HEK293 (cell line): ENCODE measurements at regions not wholly inside any gene's neighbourhood (a gene's known extent, or its start where the extent isn't known, plus 50 kb on each side); places are given as distances from the start of the nearest gene placed in this dataset.

ENCODE experiments used
- CTCF ChIA-PET: fragments of 350-600 bp; formaldehyde crosslinking; extraction: SDS; loops from one replicate; lab custom pipeline; 2021; ENCODE audit warnings: antibody characterized with exemption; lab: Yijun Ruan, JAX
- POLR2A ChIA-PET: fragments of 300-600 bp; formaldehyde crosslinking; extraction: SDS; loops from one replicate; lab custom pipeline; 2020; ENCODE audit warnings: antibody characterized with exemption, inconsistent platforms; lab: Yijun Ruan, JAX
- H3K27ac ChIP-seq: fragments of 200-500 bp; sonication (Bioruptor generic); 2 replicates; pipeline ENCODE4 v1.5.1; 2014; ENCODE audit warnings: low read depth, low read length, control low read depth, inconsistent platforms; ENCODE audit errors: extremely low read depth
- H3K36me3 ChIP-seq, 2 experiments: fragments of 200-500 bp in 1 of 2; sonication (Bioruptor generic) in 1 of 2; 1 replicate in 1 of 2; 2 replicates in 1 of 2; pipeline ENCODE4 v1.5.1; 2014 to 2017; ENCODE audit warnings: inconsistent platforms in 2 of 2, low read length in 2 of 2; ENCODE audit not compliant: control insufficient read depth in 2 of 2, insufficient read depth in 1 of 2
- H3K4me1 ChIP-seq: fragments of 200-500 bp; sonication (Bioruptor generic); 2 replicates; pipeline ENCODE4 v1.5.1; 2014; ENCODE audit warnings: mild to moderate bottlenecking, low read length, inconsistent platforms; ENCODE audit not compliant: control insufficient read depth, insufficient read depth
- H3K4me3 ChIP-seq: 2 replicates; pipeline ENCODE4 v1.5.1; 2011; ENCODE audit warnings: low read depth, mild to moderate bottlenecking, control low read depth, low read length, moderate library complexity
- H3K9me3 ChIP-seq: fragments of 200-500 bp; sonication (Bioruptor generic); 2 replicates; pipeline ENCODE4 v1.5.1; 2014; ENCODE audit warnings: low read depth, low read length, inconsistent platforms; ENCODE audit not compliant: control insufficient read depth, insufficient read depth
- BCL11B ChIP-seq: fragments of 450-650 bp; formaldehyde crosslinking; IDR thresholded peaks from 2 replicates; pipeline ENCODE4 v1.5.1; 2016; ENCODE audit warnings: low read depth, missing biosample characterization, missing genetic modification characterization
- GLIS1 ChIP-seq: fragments of 450-650 bp; formaldehyde crosslinking; IDR thresholded peaks from 2 replicates; pipeline ENCODE4 v1.5.1; 2016; ENCODE audit warnings: missing biosample characterization, missing genetic modification characterization
- GLIS2 ChIP-seq: fragments of 450-650 bp; formaldehyde crosslinking; IDR thresholded peaks from 2 replicates; pipeline ENCODE4 v1.5.1; 2016; ENCODE audit warnings: missing biosample characterization, missing genetic modification characterization
- IKZF3 ChIP-seq: fragments of 450-650 bp; IDR thresholded peaks from 2 replicates; pipeline ENCODE4 v1.5.0; 2018; ENCODE audit warnings: missing biosample characterization, mild to moderate bottlenecking, missing genetic modification characterization, moderate library complexity
- INSM2 ChIP-seq: fragments of 450-650 bp; formaldehyde crosslinking; IDR thresholded peaks from 2 replicates; pipeline ENCODE4 v1.5.1; 2016; ENCODE audit warnings: missing biosample characterization, missing genetic modification characterization
- KLF9 ChIP-seq: fragments of 450-650 bp; formaldehyde crosslinking; IDR thresholded peaks from 2 replicates; pipeline ENCODE4 v1.5.1; 2016; ENCODE audit warnings: missing biosample characterization, missing genetic modification characterization, low read depth
- RBAK ChIP-seq: fragments of 450-650 bp; formaldehyde crosslinking; IDR thresholded peaks from 2 replicates; pipeline ENCODE4 v1.5.1; 2016; ENCODE audit warnings: missing biosample characterization, missing genetic modification characterization
- SETDB1 ChIP-seq: IDR thresholded peaks from one replicate; pipeline ENCODE4 v1.6.1; 2017; ENCODE audit warnings: mild to moderate bottlenecking, low read length, moderate library complexity, mixed read lengths; ENCODE audit not compliant: insufficient read length
- ZBTB7A ChIP-seq: fragments of 450-650 bp; formaldehyde crosslinking; IDR thresholded peaks from 2 replicates; pipeline ENCODE4 v1.5.1; 2016; ENCODE audit warnings: low read depth, missing biosample characterization, missing genetic modification characterization
- ZFP37 ChIP-seq: fragments of 450-650 bp; formaldehyde crosslinking; IDR thresholded peaks from 2 replicates; pipeline ENCODE4 v1.5.1; 2016; ENCODE audit warnings: missing biosample characterization, missing genetic modification characterization
- ZNF140 ChIP-seq: fragments of 450-650 bp; formaldehyde crosslinking; IDR thresholded peaks from 2 replicates; pipeline ENCODE4 v1.5.1; 2016; ENCODE audit warnings: missing biosample characterization, missing genetic modification characterization
- ZNF184 ChIP-seq: fragments of 450-650 bp; IDR thresholded peaks from 2 replicates; pipeline ENCODE4 v1.5.1; 2018; ENCODE audit warnings: missing biosample characterization, mild to moderate bottlenecking, missing genetic modification characterization
- ZNF292 ChIP-seq: fragments of 450-650 bp; formaldehyde crosslinking; IDR thresholded peaks from 2 replicates; pipeline ENCODE4 v1.5.1; 2016; ENCODE audit warnings: low read depth, missing biosample characterization, missing genetic modification characterization, borderline replicate concordance
- ZNF433 ChIP-seq: fragments of 450-650 bp; formaldehyde crosslinking; IDR thresholded peaks from 2 replicates; pipeline ENCODE4 v1.5.1; 2016; ENCODE audit warnings: missing biosample characterization, missing genetic modification characterization, low read depth
- ZNF473 ChIP-seq: fragments of 450-650 bp; formaldehyde crosslinking; IDR thresholded peaks from 2 replicates; pipeline ENCODE4 v1.5.1; 2017; ENCODE audit warnings: missing biosample characterization, missing genetic modification characterization
- ZNF488 ChIP-seq: fragments of 450-650 bp; formaldehyde crosslinking; IDR thresholded peaks from 2 replicates; pipeline ENCODE4 v1.5.1; 2016; ENCODE audit warnings: missing biosample characterization, missing genetic modification characterization
- ZNF549 ChIP-seq: fragments of 450-650 bp; IDR thresholded peaks from 2 replicates; pipeline ENCODE4 v1.5.1; 2018; ENCODE audit warnings: missing biosample characterization, missing genetic modification characterization, mild to moderate bottlenecking, inconsistent platforms, moderate library complexity
- ZNF555 ChIP-seq: fragments of 450-650 bp; formaldehyde crosslinking; conservative IDR thresholded peaks from 2 replicates; pipeline ENCODE4 v1.5.1; 2017; ENCODE audit warnings: missing biosample characterization, mild to moderate bottlenecking, missing genetic modification characterization, inconsistent platforms
- ZNF571 ChIP-seq: fragments of 450-650 bp; formaldehyde crosslinking; IDR thresholded peaks from 2 replicates; pipeline ENCODE4 v1.5.0; 2017; ENCODE audit warnings: missing biosample characterization, missing genetic modification characterization
- ZSCAN16 ChIP-seq: fragments of 450-650 bp; formaldehyde crosslinking; IDR thresholded peaks from 2 replicates; pipeline ENCODE4 v1.5.1; 2016; ENCODE audit warnings: missing biosample characterization, missing genetic modification characterization
- ZXDB ChIP-seq: fragments of 450-650 bp; formaldehyde crosslinking; IDR thresholded peaks from 2 replicates; pipeline ENCODE4 v1.5.1; 2016; ENCODE audit warnings: missing biosample characterization, missing genetic modification characterization
- TF ChIP-seq, protein P1 (sequence below): fragments of 450-650 bp; formaldehyde crosslinking; IDR thresholded peaks from 2 replicates; pipeline ENCODE4 v1.5.0; 2017; ENCODE audit warnings: missing biosample characterization, missing genetic modification characterization, borderline replicate concordance
- TF ChIP-seq, protein P2 (sequence below): fragments of 450-650 bp; formaldehyde crosslinking; IDR thresholded peaks from 2 replicates; pipeline ENCODE4 v1.5.1; 2017; ENCODE audit warnings: missing biosample characterization, missing genetic modification characterization

DNA sequence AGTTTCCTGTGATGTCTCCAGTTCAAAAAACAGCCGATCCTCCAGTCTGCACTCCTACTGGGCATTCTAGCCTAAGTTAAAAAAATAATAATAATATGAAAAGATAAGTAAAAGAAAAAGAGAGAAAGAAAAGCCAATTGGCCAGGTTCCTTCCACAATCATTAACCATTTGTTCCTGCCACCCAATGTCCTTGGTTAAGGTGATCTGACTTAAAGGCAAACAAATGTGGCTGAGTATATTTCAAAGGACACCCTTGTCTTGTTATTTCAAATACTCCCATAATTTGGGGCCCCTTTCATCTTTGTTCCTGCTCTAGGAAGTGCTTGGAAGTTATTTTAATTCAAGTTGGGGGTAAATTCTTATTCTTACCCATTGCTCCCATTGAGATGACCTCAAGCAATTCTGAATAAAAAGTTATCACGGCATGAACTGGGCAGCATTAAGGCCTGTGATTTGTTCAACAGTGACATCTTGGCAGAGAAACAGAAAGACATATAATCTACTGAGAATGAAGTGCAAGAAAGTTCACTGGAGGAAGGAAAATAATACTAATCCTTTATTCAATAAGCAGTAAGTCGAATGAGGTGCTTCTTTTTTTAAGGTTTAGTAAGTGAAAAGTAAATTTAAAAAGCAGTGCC lies 1054.5 kb upstream of the FANCL start:
- Histone ChIP-seq H3K36me3 (no peaks in the 10 kb centered on the region), H3K27ac (no peak overlapping the region), H3K9me3 (no peaks in the 10 kb centered on the region), H3K4me3 (no peak overlapping the region), H3K4me1 (peaks cover 3% of the 10 kb centered on the region)
- TF ChIP-seq GLIS2 (no peak), ZNF292 (tag by site-specific recombination) (no peak), KLF9 (no peak), ZNF549 (tag by site-specific recombination) (peak; percentile 70)
- TF ChIP-seq, protein P1, sequence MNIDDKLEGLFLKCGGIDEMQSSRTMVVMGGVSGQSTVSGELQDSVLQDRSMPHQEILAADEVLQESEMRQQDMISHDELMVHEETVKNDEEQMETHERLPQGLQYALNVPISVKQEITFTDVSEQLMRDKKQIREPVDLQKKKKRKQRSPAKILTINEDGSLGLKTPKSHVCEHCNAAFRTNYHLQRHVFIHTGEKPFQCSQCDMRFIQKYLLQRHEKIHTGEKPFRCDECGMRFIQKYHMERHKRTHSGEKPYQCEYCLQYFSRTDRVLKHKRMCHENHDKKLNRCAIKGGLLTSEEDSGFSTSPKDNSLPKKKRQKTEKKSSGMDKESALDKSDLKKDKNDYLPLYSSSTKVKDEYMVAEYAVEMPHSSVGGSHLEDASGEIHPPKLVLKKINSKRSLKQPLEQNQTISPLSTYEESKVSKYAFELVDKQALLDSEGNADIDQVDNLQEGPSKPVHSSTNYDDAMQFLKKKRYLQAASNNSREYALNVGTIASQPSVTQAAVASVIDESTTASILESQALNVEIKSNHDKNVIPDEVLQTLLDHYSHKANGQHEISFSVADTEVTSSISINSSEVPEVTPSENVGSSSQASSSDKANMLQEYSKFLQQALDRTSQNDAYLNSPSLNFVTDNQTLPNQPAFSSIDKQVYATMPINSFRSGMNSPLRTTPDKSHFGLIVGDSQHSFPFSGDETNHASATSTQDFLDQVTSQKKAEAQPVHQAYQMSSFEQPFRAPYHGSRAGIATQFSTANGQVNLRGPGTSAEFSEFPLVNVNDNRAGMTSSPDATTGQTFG (tag by site-specific recombination): no peak
- CTCF ChIA-PET: no interaction called here
- POLR2A ChIA-PET: no interaction called here

DNA sequence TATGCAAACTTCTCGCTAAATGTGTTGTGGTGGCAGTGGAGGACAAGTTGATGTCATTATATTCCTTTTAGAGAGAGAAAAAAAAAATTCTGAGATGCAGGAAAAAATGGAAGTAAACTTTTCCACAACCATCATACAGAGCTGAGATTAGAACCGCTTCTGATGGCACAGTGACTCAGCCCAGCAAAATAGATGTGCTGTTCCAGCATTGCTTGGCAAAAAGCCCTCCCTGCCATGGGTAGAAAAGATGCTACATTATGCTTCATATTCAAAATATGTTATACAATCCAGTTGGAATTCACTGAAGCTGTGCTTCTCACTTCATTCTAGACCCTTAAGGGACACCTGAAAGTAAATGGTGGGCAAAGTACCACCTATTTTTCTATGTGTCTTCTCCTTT lies 1047.6 kb upstream of the FANCL start:
- Histone ChIP-seq H3K27ac (no peak overlapping the region), H3K4me1 (no peaks in the 10 kb centered on the region), H3K9me3 (no peaks in the 10 kb centered on the region), H3K4me3 (no peak overlapping the region), H3K36me3 (no peaks in the 10 kb centered on the region)
- CTCF ChIA-PET: interaction anchor here (1.2 to 1.3 kb wide), 2 partner anchors 12 to 14 kb away, joined by 4 to 5 read pairs; no protein-coding TSS in a partner anchor
- POLR2A ChIA-PET: no interaction called here
- no peak for TF ChIP-seq ZNF571
- TF ChIP-seq BCL11B (tag by site-specific recombination): no peak
- TF ChIP-seq ZBTB7A (tag by site-specific recombination): no peak
- no peak for TF ChIP-seq ZNF555
- no peak for TF ChIP-seq ZXDB (tag by site-specific recombination)
- no peak for TF ChIP-seq ZNF488 (tag by site-specific recombination)
- no peak for TF ChIP-seq ZFP37 (tag by site-specific recombination)
- no peak for TF ChIP-seq ZSCAN16 (tag by site-specific recombination)
- no peak for TF ChIP-seq RBAK (tag by site-specific recombination)
- no peak for TF ChIP-seq ZNF140
- no peak for TF ChIP-seq ZNF433
- no peak for TF ChIP-seq ZNF549 (tag by site-specific recombination)
- TF ChIP-seq ZNF473 (tag by site-specific recombination): no peak
- no peak for TF ChIP-seq IKZF3 (tag by site-specific recombination)
- no peak for TF ChIP-seq INSM2
- TF ChIP-seq SETDB1: no peak
- TF ChIP-seq ZNF184: no peak
- TF ChIP-seq GLIS1: no peak
- TF ChIP-seq, protein P2, sequence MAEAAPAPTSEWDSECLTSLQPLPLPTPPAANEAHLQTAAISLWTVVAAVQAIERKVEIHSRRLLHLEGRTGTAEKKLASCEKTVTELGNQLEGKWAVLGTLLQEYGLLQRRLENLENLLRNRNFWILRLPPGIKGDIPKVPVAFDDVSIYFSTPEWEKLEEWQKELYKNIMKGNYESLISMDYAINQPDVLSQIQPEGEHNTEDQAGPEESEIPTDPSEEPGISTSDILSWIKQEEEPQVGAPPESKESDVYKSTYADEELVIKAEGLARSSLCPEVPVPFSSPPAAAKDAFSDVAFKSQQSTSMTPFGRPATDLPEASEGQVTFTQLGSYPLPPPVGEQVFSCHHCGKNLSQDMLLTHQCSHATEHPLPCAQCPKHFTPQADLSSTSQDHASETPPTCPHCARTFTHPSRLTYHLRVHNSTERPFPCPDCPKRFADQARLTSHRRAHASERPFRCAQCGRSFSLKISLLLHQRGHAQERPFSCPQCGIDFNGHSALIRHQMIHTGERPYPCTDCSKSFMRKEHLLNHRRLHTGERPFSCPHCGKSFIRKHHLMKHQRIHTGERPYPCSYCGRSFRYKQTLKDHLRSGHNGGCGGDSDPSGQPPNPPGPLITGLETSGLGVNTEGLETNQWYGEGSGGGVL: no peak
